ENCODE measurements at regions not wholly inside any gene's neighbourhood (a gene's known extent, or its start where the extent isn't known, plus 50 kb on each side); places are given as distances from the start of the nearest gene placed in this dataset.

- no peak for TF ChIP-seq POLR2A (IDR thresholded peaks at IDR 0.05)
- no peak for TF ChIP-seq POLR2AphosphoS5 (IDR thresholded peaks at IDR 0.05)
- no peak for TF ChIP-seq EP300 (IDR thresholded peaks at IDR 0.05)
- no peak for TF ChIP-seq CTCF (IDR thresholded peaks at IDR 0.05)
- Histone ChIP-seq H3K4me3 (peak overlapping the region in 1 of 2 donors; percentile 29), H3K27me3 (no peaks in the 10 kb centered on the region), H3K9me3 (peaks cover 0 to under 1% (median 0%) of the 10 kb centered on the region in 3 donors), H3K27ac (peak overlapping the region; percentile 48 to 81 (median 73)), H3K36me3 (no peaks in the 10 kb centered on the region), H3K4me1 (peaks cover 0 to 26% (median 5%) of the 10 kb centered on the region in 3 donors)
- no peak for ATAC-seq
- WGBS, 2 donors (ENCODE audit: low coverage in 1 of 2): 17 to 20% methylated on average over 9 to 10 of the region's 10 CpGs
These were observed 369.7 kb upstream of the TSHZ3 start for GRCh38 chr19:31718898-31719297.

GRCh38 chr19:31723101-31723500 lies 373.9 kb upstream of the TSHZ3 start:
- H3K27ac ChIP-seq: no peak overlapping the region
- no peak overlapping the region for H3K4me3 ChIP-seq
- peaks cover 0 to 12% (median 0%) of the 10 kb centered on the region in 3 donors for H3K4me1 ChIP-seq
- H3K36me3 ChIP-seq: no peaks in the 10 kb centered on the region
- H3K27me3 ChIP-seq: no peaks in the 10 kb centered on the region
- H3K9me3 ChIP-seq: no peaks in the 10 kb centered on the region
- TF ChIP-seq EP300 (IDR thresholded peaks at IDR 0.05) (no peak), POLR2AphosphoS5 (IDR thresholded peaks at IDR 0.05) (no peak), CTCF (IDR thresholded peaks at IDR 0.05) (no peak), POLR2A (IDR thresholded peaks at IDR 0.05) (no peak)
- ATAC-seq: no peak
- 73 to 92% methylated on average over 1 of the region's 1 CpG for WGBS, 2 donors (ENCODE audit: low coverage in 1 of 2)

GRCh38 chr19:31725051-31725450 lies 375.8 kb upstream of the TSHZ3 start:
- 71 to 89% methylated on average over 2 to 3 of the region's 3 CpGs for WGBS, 2 donors (ENCODE audit: low coverage in 1 of 2)
- Histone ChIP-seq H3K36me3 (no peaks in the 10 kb centered on the region), H3K27me3 (no peaks in the 10 kb centered on the region), H3K4me3 (no peak overlapping the region), H3K27ac (no peak overlapping the region), H3K4me1 (no peaks in the 10 kb centered on the region), H3K9me3 (no peaks in the 10 kb centered on the region)
- no peak for TF ChIP-seq CTCF (IDR thresholded peaks at IDR 0.05)
- TF ChIP-seq EP300 (IDR thresholded peaks at IDR 0.05): no peak
- TF ChIP-seq POLR2AphosphoS5 (IDR thresholded peaks at IDR 0.05): no peak
- TF ChIP-seq POLR2A (IDR thresholded peaks at IDR 0.05): no peak
- no peak for ATAC-seq

GRCh38 chr19:31727536-31727935 lies 378.3 kb upstream of the TSHZ3 start:
- no peaks in the 10 kb centered on the region for H3K27me3 ChIP-seq
- 67 to 89% methylated on average over 1 to 10 of the region's 10 CpGs for WGBS, 2 donors (ENCODE audit: low coverage in 1 of 2)
- TF ChIP-seq POLR2A (IDR thresholded peaks at IDR 0.05): no peak
- no peak overlapping the region for H3K4me3 ChIP-seq
- H3K9me3 ChIP-seq: no peaks in the 10 kb centered on the region
- ATAC-seq: no peak
- no peaks in the 10 kb centered on the region for H3K4me1 ChIP-seq
- no peaks in the 10 kb centered on the region for H3K36me3 ChIP-seq
- H3K27ac ChIP-seq: no peak overlapping the region

- H3K4me3 ChIP-seq: no peak overlapping the region
- 80 to 100% methylated on average over 1 to 2 of the region's 2 CpGs for WGBS, 2 donors (ENCODE audit: low coverage in 1 of 2)
These were observed 381.0 kb upstream of the TSHZ3 start for GRCh38 chr19:31730270-31730669.

More at GRCh38 chr19:31730270-31730669, 381.0 kb upstream of the TSHZ3 start:
- TF ChIP-seq EP300 (IDR thresholded peaks at IDR 0.05) (no peak), CTCF (IDR thresholded peaks at IDR 0.05) (no peak), POLR2AphosphoS5 (IDR thresholded peaks at IDR 0.05) (no peak), POLR2A (IDR thresholded peaks at IDR 0.05) (no peak)
- no peaks in the 10 kb centered on the region for H3K36me3 ChIP-seq
- no peak for ATAC-seq
- H3K27ac ChIP-seq: no peak overlapping the region
- no peaks in the 10 kb centered on the region for H3K4me1 ChIP-seq
- H3K9me3 ChIP-seq: no peaks in the 10 kb centered on the region
- H3K27me3 ChIP-seq: no peaks in the 10 kb centered on the region

Measured in gastroesophageal sphincter (tissue), 4 donors.